WTC11 (cell line): ENCODE measurements at regions not wholly inside any gene's neighbourhood (a gene's known extent, or its start where the extent isn't known, plus 50 kb on each side); places are given as distances from the start of the nearest gene placed in this dataset.

Experiments used
- ATAC-seq: fragments of 200-7000 bp; cut with Tn5 transposase; 2 replicates; pipeline ENCODE4 v1.10.0; 2021; ENCODE audit warnings: mild to moderate bottlenecking, moderate library complexity
- CTCF ChIA-PET: fragments of 300-600 bp; sonication (Branson Sonifier 250); formaldehyde crosslinking; loops from one replicate; lab custom pipeline; 2021; ENCODE audit warnings: antibody characterized with exemption; lab: Charles Lee
- POLR2A ChIA-PET: fragments of 350-600 bp; sonication (Branson Sonifier 250); formaldehyde crosslinking; loops from one replicate; lab custom pipeline; 2021; ENCODE audit warnings: antibody characterized with exemption; lab: Charles Lee
- DNase-seq: peaks from one replicate; pipeline ENCODE4 v3.0.0; 2021; ENCODE audit warnings: low spot score
- H3K27ac Mint-ChIP-seq: 2 replicates; pipeline ENCODE4 v1.8.0; 2021; ENCODE audit warnings: mixed read lengths
- H3K27me3 Mint-ChIP-seq: 2 replicates; pipeline ENCODE4 v1.8.0; 2021; ENCODE audit warnings: low read depth, mild to moderate bottlenecking, moderate library complexity, mixed read lengths
- H3K36me3 Mint-ChIP-seq: 2 replicates; pipeline ENCODE4 v1.8.0; 2021; ENCODE audit warnings: mixed read lengths
- H3K4me1 Mint-ChIP-seq: 2 replicates; pipeline ENCODE4 v1.8.0; 2022; ENCODE audit warnings: mixed read lengths
- H3K4me3 Mint-ChIP-seq: 2 replicates; pipeline ENCODE4 v1.8.0; 2021; ENCODE audit warnings: mild to moderate bottlenecking, moderate library complexity, mixed read lengths
- H3K9me3 Mint-ChIP-seq: 2 replicates; pipeline ENCODE4 v1.8.0; 2021; ENCODE audit warnings: mixed read lengths
- ATF1 ChIP-seq: sonication (generic); formaldehyde crosslinking; IDR thresholded peaks from 2 replicates; pipeline ENCODE4 v1.8.1; 2023; ENCODE audit warnings: mild to moderate bottlenecking, moderate library complexity, missing genetic modification reagents
- CREB1 ChIP-seq: sonication (generic); formaldehyde crosslinking; IDR thresholded peaks from 2 replicates; pipeline ENCODE4 v1.8.0; 2023; ENCODE audit warnings: mild to moderate bottlenecking, missing genetic modification reagents
- ELF4 ChIP-seq: sonication (generic); formaldehyde crosslinking; IDR thresholded peaks from 2 replicates; pipeline ENCODE4 v1.8.1; 2022; ENCODE audit warnings: low read depth, mild to moderate bottlenecking, moderate library complexity, missing genetic modification reagents
- ESRRA ChIP-seq: sonication (generic); formaldehyde crosslinking; IDR thresholded peaks from 2 replicates; pipeline ENCODE4 v1.8.1; 2022; ENCODE audit warnings: mild to moderate bottlenecking, missing genetic modification reagents, borderline replicate concordance
- FOXP4 ChIP-seq: sonication (generic); formaldehyde crosslinking; IDR thresholded peaks from 2 replicates; pipeline ENCODE4 v1.8.0; 2022; ENCODE audit warnings: mild to moderate bottlenecking, missing genetic modification reagents
- HMGA2 ChIP-seq: fragments of 250-450 bp; sonication (Bioruptor Pico); IDR thresholded peaks from 2 replicates; pipeline ENCODE4 v1.4.0; 2021; ENCODE audit warnings: mild to moderate bottlenecking, moderate library complexity
- MLX ChIP-seq: sonication (generic); formaldehyde crosslinking; IDR thresholded peaks from 2 replicates; pipeline ENCODE4 v1.8.1; 2023; ENCODE audit warnings: mild to moderate bottlenecking, missing genetic modification reagents, moderate library complexity
- NFATC4 ChIP-seq: fragments of 250-450 bp; sonication (Bioruptor Pico); IDR thresholded peaks from 2 replicates; pipeline ENCODE4 v1.9.0; 2021; ENCODE audit warnings: mild to moderate bottlenecking
- NFYB ChIP-seq: sonication (generic); formaldehyde crosslinking; conservative IDR thresholded peaks from 2 replicates; pipeline ENCODE4 v1.8.0; 2022; ENCODE audit warnings: low read depth, missing genetic modification reagents
- NR1H2 ChIP-seq: sonication (generic); formaldehyde crosslinking; IDR thresholded peaks from 2 replicates; pipeline ENCODE4 v1.9.0; 2021; ENCODE audit warnings: mild to moderate bottlenecking, moderate library complexity, missing genetic modification reagents
- PRRX2 ChIP-seq: fragments of 250-450 bp; sonication (Bioruptor Pico); IDR thresholded peaks from 2 replicates; pipeline ENCODE4 v1.8.0; 2021; ENCODE audit warnings: mild to moderate bottlenecking
- SMAD4 ChIP-seq: sonication (generic); formaldehyde crosslinking; IDR thresholded peaks from 2 replicates; pipeline ENCODE4 v1.8.0; 2022; ENCODE audit warnings: mild to moderate bottlenecking, missing genetic modification reagents
- TEAD4 ChIP-seq: sonication (generic); formaldehyde crosslinking; IDR thresholded peaks from 2 replicates; pipeline ENCODE4 v1.8.0; 2022; ENCODE audit warnings: mild to moderate bottlenecking, missing genetic modification reagents
- ZNF138 ChIP-seq: sonication (generic); formaldehyde crosslinking; conservative IDR thresholded peaks from 2 replicates; pipeline ENCODE4 v1.8.1; 2022; ENCODE audit warnings: mild to moderate bottlenecking, moderate library complexity, missing genetic modification reagents
- ZNF219 ChIP-seq: sonication (generic); formaldehyde crosslinking; IDR thresholded peaks from 2 replicates; pipeline ENCODE4 v1.8.0; 2023; ENCODE audit warnings: missing genetic modification reagents, mild to moderate bottlenecking, borderline replicate concordance
- ZNF232 ChIP-seq: sonication (generic); formaldehyde crosslinking; IDR thresholded peaks from 2 replicates; pipeline ENCODE4 v1.8.0; 2022; ENCODE audit warnings: mild to moderate bottlenecking, missing genetic modification reagents
- ZNF423 ChIP-seq: fragments of 250-450 bp; sonication (Bioruptor Pico); IDR thresholded peaks from 2 replicates; pipeline ENCODE4 v2.1.2; 2022; ENCODE audit warnings: mild to moderate bottlenecking, moderate library complexity
- TF ChIP-seq, protein P1 (sequence below): sonication (generic); formaldehyde crosslinking; IDR thresholded peaks from 2 replicates; pipeline ENCODE4 v1.8.1; 2022; ENCODE audit warnings: missing genetic modification reagents, borderline replicate concordance
- TF ChIP-seq, protein P2 (sequence below): sonication (generic); formaldehyde crosslinking; conservative IDR thresholded peaks from 2 replicates; pipeline ENCODE4 v1.8.1; 2022; ENCODE audit warnings: mild to moderate bottlenecking, missing genetic modification reagents
- TF ChIP-seq, protein P3 (sequence below): sonication (generic); formaldehyde crosslinking; IDR thresholded peaks from 2 replicates; pipeline ENCODE4 v1.8.1; 2023; ENCODE audit warnings: mild to moderate bottlenecking, missing genetic modification reagents
- TF ChIP-seq, protein P4 (sequence below): sonication (generic); formaldehyde crosslinking; IDR thresholded peaks from 2 replicates; pipeline ENCODE4 v1.8.0; 2022; ENCODE audit warnings: mild to moderate bottlenecking, missing genetic modification reagents
- TF ChIP-seq, protein P5 (sequence below): sonication (generic); formaldehyde crosslinking; IDR thresholded peaks from 2 replicates; pipeline ENCODE4 v1.8.1; 2023; ENCODE audit warnings: mild to moderate bottlenecking, missing genetic modification reagents, moderate library complexity
- TF ChIP-seq, protein P6 (sequence below): fragments of 250-450 bp; sonication (Bioruptor Pico); IDR thresholded peaks from 2 replicates; pipeline ENCODE4 v1.8.0; 2021; ENCODE audit warnings: mild to moderate bottlenecking

DNA sequence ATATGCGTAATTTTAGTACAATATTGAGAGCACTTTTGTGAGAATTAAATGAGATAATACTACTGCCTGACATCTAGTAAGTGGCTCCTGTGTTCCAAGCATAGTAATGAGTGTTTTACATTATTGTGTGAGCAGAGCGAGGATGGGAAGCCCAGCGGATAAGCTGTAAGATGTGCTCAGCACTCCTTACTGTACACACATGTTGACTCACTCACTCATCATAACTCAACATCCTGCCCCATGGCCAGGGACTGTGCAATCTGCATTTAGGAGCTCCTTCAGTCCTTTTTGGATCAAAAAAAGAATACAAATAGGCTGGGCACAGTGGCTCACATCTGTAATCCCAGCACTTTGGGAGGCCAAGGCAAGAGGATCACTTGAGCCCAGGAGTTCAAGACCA is 72.9 kb upstream of the NEBL start:
- CTCF ChIA-PET = no interaction called here
- TF ChIP-seq ESRRA (CRISPR knock-in tag) (no peak), ZNF232 (CRISPR knock-in tag) (no peak), CREB1 (no peak), NFYB (CRISPR knock-in tag) (no peak)
- POLR2A ChIA-PET = interaction anchor here (0.7 kb wide), 2 partner anchors 14 to 153 kb away, joined by 4 to 7 read pairs; no protein-coding TSS in a partner anchor
- no peak overlapping the region for H3K4me3 Mint-ChIP-seq
- no peak for DNase-seq
- no peaks in the 10 kb centered on the region for H3K27me3 Mint-ChIP-seq
- H3K9me3 Mint-ChIP-seq = peaks cover 3% of the 10 kb centered on the region
- ATAC-seq = no peak
- peaks cover 6% of the 10 kb centered on the region; the same call in 1 of the 2 replicates for H3K4me1 Mint-ChIP-seq
- no peaks in the 10 kb centered on the region for H3K36me3 Mint-ChIP-seq
- H3K27ac Mint-ChIP-seq = no peak overlapping the region

- ChIA-PET CTCF (no interaction called here), POLR2A (no interaction called here)
- Mint-ChIP-seq H3K4me1 (peaks cover 11% of the 10 kb centered on the region), H3K27ac (no peak overlapping the region), H3K36me3 (no peaks in the 10 kb centered on the region), H3K9me3 (peaks cover 13% of the 10 kb centered on the region), H3K27me3 (no peaks in the 10 kb centered on the region), H3K4me3 (no peak overlapping the region)
- no peak for ATAC-seq
- DNase-seq = no peak
- TF ChIP-seq, protein P1, sequence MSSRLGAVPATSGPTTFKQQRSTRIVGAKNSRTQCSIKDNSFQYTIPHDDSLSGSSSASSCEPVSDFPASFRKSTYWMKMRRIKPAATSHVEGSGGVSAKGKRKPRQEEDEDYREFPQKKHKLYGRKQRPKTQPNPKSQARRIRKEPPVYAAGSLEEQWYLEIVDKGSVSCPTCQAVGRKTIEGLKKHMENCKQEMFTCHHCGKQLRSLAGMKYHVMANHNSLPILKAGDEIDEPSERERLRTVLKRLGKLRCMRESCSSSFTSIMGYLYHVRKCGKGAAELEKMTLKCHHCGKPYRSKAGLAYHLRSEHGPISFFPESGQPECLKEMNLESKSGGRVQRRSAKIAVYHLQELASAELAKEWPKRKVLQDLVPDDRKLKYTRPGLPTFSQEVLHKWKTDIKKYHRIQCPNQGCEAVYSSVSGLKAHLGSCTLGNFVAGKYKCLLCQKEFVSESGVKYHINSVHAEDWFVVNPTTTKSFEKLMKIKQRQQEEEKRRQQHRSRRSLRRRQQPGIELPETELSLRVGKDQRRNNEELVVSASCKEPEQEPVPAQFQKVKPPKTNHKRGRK = no peak
- TF ChIP-seq MLX (CRISPR knock-in tag) = no peak
- no peak for TF ChIP-seq ZNF138 (CRISPR knock-in tag)
- no peak for TF ChIP-seq TEAD4 (CRISPR knock-in tag)
- TF ChIP-seq, protein P2, sequence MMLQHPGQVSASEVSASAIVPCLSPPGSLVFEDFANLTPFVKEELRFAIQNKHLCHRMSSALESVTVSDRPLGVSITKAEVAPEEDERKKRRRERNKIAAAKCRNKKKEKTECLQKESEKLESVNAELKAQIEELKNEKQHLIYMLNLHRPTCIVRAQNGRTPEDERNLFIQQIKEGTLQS (CRISPR knock-in tag) = no peak
- TF ChIP-seq, protein P3, sequence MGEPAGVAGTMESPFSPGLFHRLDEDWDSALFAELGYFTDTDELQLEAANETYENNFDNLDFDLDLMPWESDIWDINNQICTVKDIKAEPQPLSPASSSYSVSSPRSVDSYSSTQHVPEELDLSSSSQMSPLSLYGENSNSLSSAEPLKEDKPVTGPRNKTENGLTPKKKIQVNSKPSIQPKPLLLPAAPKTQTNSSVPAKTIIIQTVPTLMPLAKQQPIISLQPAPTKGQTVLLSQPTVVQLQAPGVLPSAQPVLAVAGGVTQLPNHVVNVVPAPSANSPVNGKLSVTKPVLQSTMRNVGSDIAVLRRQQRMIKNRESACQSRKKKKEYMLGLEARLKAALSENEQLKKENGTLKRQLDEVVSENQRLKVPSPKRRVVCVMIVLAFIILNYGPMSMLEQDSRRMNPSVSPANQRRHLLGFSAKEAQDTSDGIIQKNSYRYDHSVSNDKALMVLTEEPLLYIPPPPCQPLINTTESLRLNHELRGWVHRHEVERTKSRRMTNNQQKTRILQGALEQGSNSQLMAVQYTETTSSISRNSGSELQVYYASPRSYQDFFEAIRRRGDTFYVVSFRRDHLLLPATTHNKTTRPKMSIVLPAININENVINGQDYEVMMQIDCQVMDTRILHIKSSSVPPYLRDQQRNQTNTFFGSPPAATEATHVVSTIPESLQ (CRISPR knock-in tag) = no peak
- TF ChIP-seq, protein P4, sequence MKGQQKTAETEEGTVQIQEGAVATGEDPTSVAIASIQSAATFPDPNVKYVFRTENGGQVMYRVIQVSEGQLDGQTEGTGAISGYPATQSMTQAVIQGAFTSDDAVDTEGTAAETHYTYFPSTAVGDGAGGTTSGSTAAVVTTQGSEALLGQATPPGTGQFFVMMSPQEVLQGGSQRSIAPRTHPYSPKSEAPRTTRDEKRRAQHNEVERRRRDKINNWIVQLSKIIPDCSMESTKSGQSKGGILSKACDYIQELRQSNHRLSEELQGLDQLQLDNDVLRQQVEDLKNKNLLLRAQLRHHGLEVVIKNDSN (CRISPR knock-in tag) = no peak
- no peak for TF ChIP-seq ESRRA (CRISPR knock-in tag)
- TF ChIP-seq, protein P5, sequence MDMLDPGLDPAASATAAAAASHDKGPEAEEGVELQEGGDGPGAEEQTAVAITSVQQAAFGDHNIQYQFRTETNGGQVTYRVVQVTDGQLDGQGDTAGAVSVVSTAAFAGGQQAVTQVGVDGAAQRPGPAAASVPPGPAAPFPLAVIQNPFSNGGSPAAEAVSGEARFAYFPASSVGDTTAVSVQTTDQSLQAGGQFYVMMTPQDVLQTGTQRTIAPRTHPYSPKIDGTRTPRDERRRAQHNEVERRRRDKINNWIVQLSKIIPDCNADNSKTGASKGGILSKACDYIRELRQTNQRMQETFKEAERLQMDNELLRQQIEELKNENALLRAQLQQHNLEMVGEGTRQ (CRISPR knock-in tag) = no peak
- no peak for TF ChIP-seq SMAD4 (CRISPR knock-in tag)
- no peak for TF ChIP-seq HMGA2 (CRISPR knock-in tag)
- no peak for TF ChIP-seq ELF4 (CRISPR knock-in tag)
- TF ChIP-seq, protein P6, sequence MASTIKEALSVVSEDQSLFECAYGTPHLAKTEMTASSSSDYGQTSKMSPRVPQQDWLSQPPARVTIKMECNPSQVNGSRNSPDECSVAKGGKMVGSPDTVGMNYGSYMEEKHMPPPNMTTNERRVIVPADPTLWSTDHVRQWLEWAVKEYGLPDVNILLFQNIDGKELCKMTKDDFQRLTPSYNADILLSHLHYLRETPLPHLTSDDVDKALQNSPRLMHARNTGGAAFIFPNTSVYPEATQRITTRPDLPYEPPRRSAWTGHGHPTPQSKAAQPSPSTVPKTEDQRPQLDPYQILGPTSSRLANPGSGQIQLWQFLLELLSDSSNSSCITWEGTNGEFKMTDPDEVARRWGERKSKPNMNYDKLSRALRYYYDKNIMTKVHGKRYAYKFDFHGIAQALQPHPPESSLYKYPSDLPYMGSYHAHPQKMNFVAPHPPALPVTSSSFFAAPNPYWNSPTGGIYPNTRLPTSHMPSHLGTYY (CRISPR knock-in tag) = no peak
- no peak for TF ChIP-seq NFATC4 (CRISPR knock-in tag)
- TF ChIP-seq ATF1 (CRISPR knock-in tag) = no peak
- TF ChIP-seq FOXP4 (CRISPR knock-in tag) = no peak
- TF ChIP-seq NR1H2 = no peak
- no peak for TF ChIP-seq ZNF219 (CRISPR knock-in tag)
- no peak for TF ChIP-seq PRRX2
- TF ChIP-seq ZNF423 (CRISPR knock-in tag) = no peak
Measured at GRCh38 chr10:20966426-20966825, 69.3 kb upstream of the NEBL start.
